ENCODE measurements at regions not wholly inside any gene's neighbourhood (a gene's known extent, or its start where the extent isn't known, plus 50 kb on each side); places are given as distances from the start of the nearest gene placed in this dataset.

GRCh38 chr6:108744244-108744972, 103.8 kb upstream of the ARMC2 start:
- Histone ChIP-seq H3K27ac (ENCODE audit: low read length) (no peak overlapping the region), H3K4me3 (ENCODE audit: low read depth in 1 of 2, low read length in 2 of 2) (no peak overlapping the region), H3K27me3 (ENCODE audit: low read depth, low read length) (no peaks in the 10 kb centered on the region), H3K4me1 (ENCODE audit: control insufficient read depth in 1 of 2, insufficient read depth in 2 of 2, low read length in 2 of 2) (peaks cover 3 to 9% of the 10 kb centered on the region in 2 donors), H3K9me3 (ENCODE audit: control insufficient read depth in 1 of 2, low read length in 2 of 2) (no peaks in the 10 kb centered on the region), H3K36me3 (ENCODE audit: control insufficient read depth in 1 of 2, insufficient read depth in 2 of 2, low read length in 2 of 2) (no peaks in the 10 kb centered on the region)

- Histone ChIP-seq H3K36me3 (ENCODE audit: control insufficient read depth in 1 of 2, insufficient read depth in 2 of 2, low read length in 2 of 2) (no peaks in the 10 kb centered on the region), H3K4me1 (ENCODE audit: control insufficient read depth in 1 of 2, insufficient read depth in 2 of 2, low read length in 2 of 2) (peaks cover 3 to 9% of the 10 kb centered on the region in 2 donors), H3K27me3 (ENCODE audit: low read depth, low read length) (no peaks in the 10 kb centered on the region), H3K4me3 (ENCODE audit: low read depth in 1 of 2, low read length in 2 of 2) (no peak overlapping the region), H3K9me3 (ENCODE audit: control insufficient read depth in 1 of 2, low read length in 2 of 2) (no peaks in the 10 kb centered on the region), H3K27ac (ENCODE audit: low read length) (no peak overlapping the region)
Observed at GRCh38 chr6:108744996-108745395, 103.2 kb upstream of the ARMC2 start.

DNA sequence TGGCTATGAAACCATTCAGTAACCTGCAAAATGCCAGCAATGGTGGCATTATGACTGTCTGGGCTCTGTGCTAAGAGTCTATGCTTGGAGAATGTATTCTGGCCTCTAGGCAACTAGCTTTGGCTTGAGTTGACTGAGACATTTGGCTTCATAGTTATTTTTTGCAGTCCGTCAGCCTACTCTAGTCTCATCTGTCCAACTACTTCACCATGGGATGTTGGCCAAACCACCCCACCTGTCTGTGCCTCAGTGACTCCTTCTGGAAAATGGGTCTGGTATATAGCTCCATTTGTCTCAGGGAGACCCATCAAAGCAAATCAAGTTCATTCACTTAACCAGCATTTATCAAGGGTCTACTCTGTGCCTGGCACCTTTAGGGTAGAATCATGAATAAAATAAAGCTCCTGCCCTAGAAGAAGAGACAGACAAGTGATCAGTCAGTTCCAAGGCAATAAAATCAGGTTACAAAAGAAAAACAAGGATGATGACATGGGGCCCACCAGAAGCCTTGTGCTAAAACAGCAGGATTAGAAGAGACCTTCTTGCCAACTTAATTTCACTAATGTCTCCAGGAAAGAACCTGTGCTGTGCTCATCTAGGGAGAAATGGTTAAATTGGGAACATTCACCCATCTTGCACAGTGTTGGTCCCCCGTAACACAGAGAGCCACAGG, 102.4 kb upstream of the ARMC2 start:
- Histone ChIP-seq H3K9me3 (ENCODE audit: control insufficient read depth in 1 of 2, low read length in 2 of 2) (no peaks in the 10 kb centered on the region), H3K4me1 (ENCODE audit: control insufficient read depth in 1 of 2, insufficient read depth in 2 of 2, low read length in 2 of 2) (peaks cover 3 to 9% of the 10 kb centered on the region in 2 donors), H3K36me3 (ENCODE audit: control insufficient read depth in 1 of 2, insufficient read depth in 2 of 2, low read length in 2 of 2) (no peaks in the 10 kb centered on the region), H3K4me3 (ENCODE audit: low read depth in 1 of 2, low read length in 2 of 2) (no peak overlapping the region), H3K27ac (ENCODE audit: low read length) (no peak overlapping the region), H3K27me3 (ENCODE audit: low read depth, low read length) (no peaks in the 10 kb centered on the region)

GRCh38 chr6:108746366-108746765, 101.9 kb upstream of the ARMC2 start:
- Histone ChIP-seq H3K4me3 (ENCODE audit: low read depth in 1 of 2, low read length in 2 of 2) (no peak overlapping the region), H3K4me1 (ENCODE audit: control insufficient read depth in 1 of 2, insufficient read depth in 2 of 2, low read length in 2 of 2) (peaks cover 3 to 7% of the 10 kb centered on the region in 2 donors), H3K9me3 (ENCODE audit: control insufficient read depth in 1 of 2, low read length in 2 of 2) (no peaks in the 10 kb centered on the region), H3K27me3 (ENCODE audit: low read depth, low read length) (no peaks in the 10 kb centered on the region), H3K36me3 (ENCODE audit: control insufficient read depth in 1 of 2, insufficient read depth in 2 of 2, low read length in 2 of 2) (no peaks in the 10 kb centered on the region), H3K27ac (ENCODE audit: low read length) (no peak overlapping the region)

DNA sequence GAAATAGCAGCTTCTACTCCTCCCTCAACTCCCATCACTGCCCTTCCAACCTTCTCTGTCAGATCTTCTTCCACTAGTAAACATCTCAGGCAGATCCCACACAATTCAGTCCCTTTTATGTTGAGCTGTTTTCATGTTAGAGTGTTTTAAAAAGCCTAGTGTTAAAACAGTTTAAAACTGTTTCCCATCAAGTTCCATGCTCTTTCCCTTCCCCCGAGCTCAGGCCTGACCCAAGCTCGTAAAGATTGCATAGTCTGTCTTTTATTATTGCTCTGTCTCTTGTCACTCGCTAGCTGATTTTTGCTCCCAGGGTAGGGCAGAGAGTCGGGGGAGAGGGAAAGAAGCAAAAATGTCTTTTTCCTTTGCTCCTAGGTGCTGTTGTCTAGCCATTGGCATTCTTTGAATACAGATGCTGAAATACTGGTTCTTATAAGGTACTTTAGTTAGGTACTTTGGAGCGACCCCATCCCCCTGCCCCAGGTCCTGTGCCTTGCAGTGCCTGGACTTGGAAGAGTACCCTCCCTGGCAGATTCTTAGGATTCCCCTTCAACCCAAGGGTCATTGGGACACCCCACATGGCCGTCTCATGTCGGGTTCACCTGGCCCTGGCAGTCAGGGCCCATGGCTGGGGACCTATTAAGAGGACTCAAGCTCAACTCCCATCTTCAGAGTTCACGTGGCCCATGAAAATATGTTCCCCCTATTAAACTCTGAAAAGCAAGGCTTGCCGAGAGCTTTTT, 101.2 kb upstream of the ARMC2 start:
- no peaks in the 10 kb centered on the region for H3K27me3 ChIP-seq (ENCODE audit: low read depth, low read length)
- H3K4me3 ChIP-seq (ENCODE audit: low read depth in 1 of 2, low read length in 2 of 2) = no peak overlapping the region
- H3K27ac ChIP-seq (ENCODE audit: low read length) = no peak overlapping the region
- H3K9me3 ChIP-seq (ENCODE audit: control insufficient read depth in 1 of 2, low read length in 2 of 2) = no peaks in the 10 kb centered on the region
- H3K4me1 ChIP-seq (ENCODE audit: control insufficient read depth in 1 of 2, insufficient read depth in 2 of 2, low read length in 2 of 2) = peaks cover 0 to under 1% of the 10 kb centered on the region in 2 donors
- H3K36me3 ChIP-seq (ENCODE audit: control insufficient read depth in 1 of 2, insufficient read depth in 2 of 2, low read length in 2 of 2) = no peaks in the 10 kb centered on the region

DNA sequence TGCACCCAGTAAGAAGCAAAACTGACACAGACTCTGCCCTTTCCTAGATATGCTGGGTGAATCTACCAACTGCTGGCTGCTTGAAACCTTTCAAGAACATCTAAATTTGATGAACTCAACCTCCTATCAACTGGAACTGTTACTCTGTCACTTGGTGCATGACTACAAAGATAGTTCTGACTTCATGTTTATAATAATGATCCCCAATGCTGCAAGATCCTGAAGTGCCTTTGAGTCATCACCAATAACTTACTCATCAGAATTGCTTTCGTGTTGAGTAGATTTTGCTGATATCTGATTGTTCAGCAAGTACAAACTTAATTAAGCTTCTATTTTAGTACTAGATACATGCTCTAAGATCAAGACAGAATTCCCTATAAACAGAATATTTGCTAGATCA, 100.2 kb upstream of the ARMC2 start:
- Histone ChIP-seq H3K27ac (ENCODE audit: low read length) (no peak overlapping the region), H3K9me3 (ENCODE audit: control insufficient read depth in 1 of 2, low read length in 2 of 2) (no peaks in the 10 kb centered on the region), H3K27me3 (ENCODE audit: low read depth, low read length) (no peaks in the 10 kb centered on the region), H3K4me1 (ENCODE audit: control insufficient read depth in 1 of 2, insufficient read depth in 2 of 2, low read length in 2 of 2) (no peaks in the 10 kb centered on the region), H3K36me3 (ENCODE audit: control insufficient read depth in 1 of 2, insufficient read depth in 2 of 2, low read length in 2 of 2) (no peaks in the 10 kb centered on the region), H3K4me3 (ENCODE audit: low read depth in 1 of 2, low read length in 2 of 2) (no peak overlapping the region)

- Histone ChIP-seq H3K27ac (ENCODE audit: low read length) (no peak overlapping the region), H3K9me3 (ENCODE audit: control insufficient read depth in 1 of 2, low read length in 2 of 2) (no peaks in the 10 kb centered on the region), H3K27me3 (ENCODE audit: low read depth, low read length) (no peaks in the 10 kb centered on the region), H3K4me3 (ENCODE audit: low read depth in 1 of 2, low read length in 2 of 2) (no peak overlapping the region), H3K4me1 (ENCODE audit: control insufficient read depth in 1 of 2, insufficient read depth in 2 of 2, low read length in 2 of 2) (no peaks in the 10 kb centered on the region), H3K36me3 (ENCODE audit: control insufficient read depth in 1 of 2, insufficient read depth in 2 of 2, low read length in 2 of 2) (no peaks in the 10 kb centered on the region)
Observed at GRCh38 chr6:108748959-108749358, 99.3 kb upstream of the ARMC2 start.

- Histone ChIP-seq H3K9me3 (ENCODE audit: control insufficient read depth in 1 of 2, low read length in 2 of 2) (no peaks in the 10 kb centered on the region), H3K4me3 (ENCODE audit: low read depth in 1 of 2, low read length in 2 of 2) (no peak overlapping the region), H3K27ac (ENCODE audit: low read length) (no peak overlapping the region), H3K36me3 (ENCODE audit: control insufficient read depth in 1 of 2, insufficient read depth in 2 of 2, low read length in 2 of 2) (no peaks in the 10 kb centered on the region), H3K27me3 (ENCODE audit: low read depth, low read length) (no peaks in the 10 kb centered on the region), H3K4me1 (ENCODE audit: control insufficient read depth in 1 of 2, insufficient read depth in 2 of 2, low read length in 2 of 2) (peaks cover 0 to 3% of the 10 kb centered on the region in 2 donors)
Observed at GRCh38 chr6:108750801-108751200, 97.4 kb upstream of the ARMC2 start.

DNA sequence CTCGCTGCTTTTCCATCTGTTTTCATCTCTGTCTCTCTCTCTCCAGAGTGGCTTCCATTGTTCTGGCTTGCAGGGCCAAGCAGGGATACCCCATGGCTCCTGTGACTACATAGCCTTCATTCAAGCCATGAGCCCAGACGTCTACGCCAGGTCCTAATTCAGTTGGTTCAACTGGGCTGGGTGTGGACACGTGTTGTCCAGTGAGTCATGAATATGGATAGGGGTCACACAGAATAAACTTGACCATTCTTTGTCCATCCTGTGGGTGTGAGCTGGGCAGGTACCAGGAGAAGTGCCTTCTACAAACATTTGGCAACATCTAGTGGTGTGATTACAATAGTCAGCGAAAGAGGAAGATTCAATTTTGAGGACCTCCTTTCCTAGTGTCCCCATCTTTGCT, 96.9 kb upstream of the ARMC2 start:
- Histone ChIP-seq H3K4me3 (ENCODE audit: low read depth in 1 of 2, low read length in 2 of 2) (no peak overlapping the region), H3K36me3 (ENCODE audit: control insufficient read depth in 1 of 2, insufficient read depth in 2 of 2, low read length in 2 of 2) (no peaks in the 10 kb centered on the region), H3K27ac (ENCODE audit: low read length) (no peak overlapping the region), H3K9me3 (ENCODE audit: control insufficient read depth in 1 of 2, low read length in 2 of 2) (no peaks in the 10 kb centered on the region), H3K4me1 (ENCODE audit: control insufficient read depth in 1 of 2, insufficient read depth in 2 of 2, low read length in 2 of 2) (peaks cover 0 to 4% of the 10 kb centered on the region in 2 donors), H3K27me3 (ENCODE audit: low read depth, low read length) (no peaks in the 10 kb centered on the region)

DNA sequence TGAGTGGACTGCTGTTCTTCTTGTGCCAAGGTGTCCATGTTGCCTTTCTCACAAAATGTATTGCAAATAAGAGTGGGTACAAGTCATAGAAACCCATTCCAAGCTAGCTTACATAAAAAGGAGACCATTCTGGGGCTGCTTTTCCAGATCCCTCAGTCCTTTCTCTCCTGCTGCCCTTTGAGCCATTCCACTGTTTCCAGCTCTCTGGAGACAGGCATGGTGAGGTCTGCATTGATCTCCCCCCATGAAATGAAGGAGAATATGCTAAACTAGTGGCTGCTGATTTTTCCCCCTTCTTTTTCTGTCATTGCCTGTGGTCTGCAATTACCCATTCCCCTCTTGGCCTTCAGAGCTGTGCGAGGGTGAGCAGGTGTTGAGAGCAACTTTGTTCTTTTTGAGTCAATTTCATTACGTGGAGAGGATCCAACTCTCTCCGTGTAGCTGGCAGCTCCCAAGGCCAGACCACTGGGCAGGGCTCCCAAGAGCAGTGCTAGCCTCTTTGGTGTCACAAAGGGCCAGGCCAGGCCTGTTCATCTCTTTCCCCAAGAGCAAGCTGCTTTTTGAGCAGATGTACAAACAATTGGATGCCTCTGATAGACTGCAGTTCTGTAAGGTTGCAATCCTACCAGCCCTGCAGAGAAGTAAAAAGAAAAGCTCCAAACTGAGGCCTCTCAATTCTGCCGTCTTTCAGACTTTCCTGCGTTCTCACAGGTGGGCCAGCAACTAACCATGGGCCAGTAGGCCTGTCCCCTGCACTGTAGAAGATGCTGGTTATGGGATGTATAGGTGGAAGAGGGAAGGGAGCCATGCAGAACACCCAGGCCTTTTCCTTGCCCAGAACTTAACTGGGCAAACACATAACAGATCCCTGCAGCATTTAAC, 96.1 kb upstream of the ARMC2 start:
- Histone ChIP-seq H3K4me1 (ENCODE audit: control insufficient read depth in 1 of 2, insufficient read depth in 2 of 2, low read length in 2 of 2) (peaks cover 0 to 4% of the 10 kb centered on the region in 2 donors), H3K27ac (ENCODE audit: low read length) (no peak overlapping the region), H3K9me3 (ENCODE audit: control insufficient read depth in 1 of 2, low read length in 2 of 2) (no peaks in the 10 kb centered on the region), H3K4me3 (ENCODE audit: low read depth in 1 of 2, low read length in 2 of 2) (no peak overlapping the region), H3K27me3 (ENCODE audit: low read depth, low read length) (no peaks in the 10 kb centered on the region), H3K36me3 (ENCODE audit: control insufficient read depth in 1 of 2, insufficient read depth in 2 of 2, low read length in 2 of 2) (no peaks in the 10 kb centered on the region)
